ENCODE measurements at regions not wholly inside any gene's neighbourhood (a gene's known extent, or its start where the extent isn't known, plus 50 kb on each side); places are given as distances from the start of the nearest gene placed in this dataset.
"Not testable (repeated sequence)": the region's sequence is repeated elsewhere in the genome, so short reads cannot be mapped to it uniquely, and the experiment has no call there.

GRCh38 chr6:81901551-81901966 lies 149.1 kb upstream of the TENT5A start:
- DNase-seq: no peak

- no peak for DNase-seq
Measured at GRCh38 chr6:81900616-81901015, 148.1 kb upstream of the TENT5A start.

DNA sequence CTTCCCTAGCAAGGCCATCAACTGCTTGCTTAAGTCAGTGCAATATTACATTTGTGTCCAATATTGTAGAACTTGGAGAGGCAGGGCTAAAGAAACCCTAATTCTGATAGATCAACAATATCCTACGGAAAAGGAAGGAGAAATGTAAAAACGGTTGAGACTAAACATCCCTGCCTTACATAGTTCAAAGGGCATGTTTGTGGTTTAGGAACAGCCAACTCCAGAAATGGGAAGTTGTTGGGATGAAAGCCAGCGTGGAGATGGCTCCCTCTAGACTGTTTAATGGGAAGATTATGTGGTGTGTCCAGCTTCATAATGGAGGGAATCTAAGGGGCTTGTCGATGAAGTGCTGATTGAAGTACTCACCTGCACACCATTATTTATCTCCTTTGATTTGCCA lies 145.3 kb upstream of the TENT5A start:
- DNase-seq: no peak

DNA sequence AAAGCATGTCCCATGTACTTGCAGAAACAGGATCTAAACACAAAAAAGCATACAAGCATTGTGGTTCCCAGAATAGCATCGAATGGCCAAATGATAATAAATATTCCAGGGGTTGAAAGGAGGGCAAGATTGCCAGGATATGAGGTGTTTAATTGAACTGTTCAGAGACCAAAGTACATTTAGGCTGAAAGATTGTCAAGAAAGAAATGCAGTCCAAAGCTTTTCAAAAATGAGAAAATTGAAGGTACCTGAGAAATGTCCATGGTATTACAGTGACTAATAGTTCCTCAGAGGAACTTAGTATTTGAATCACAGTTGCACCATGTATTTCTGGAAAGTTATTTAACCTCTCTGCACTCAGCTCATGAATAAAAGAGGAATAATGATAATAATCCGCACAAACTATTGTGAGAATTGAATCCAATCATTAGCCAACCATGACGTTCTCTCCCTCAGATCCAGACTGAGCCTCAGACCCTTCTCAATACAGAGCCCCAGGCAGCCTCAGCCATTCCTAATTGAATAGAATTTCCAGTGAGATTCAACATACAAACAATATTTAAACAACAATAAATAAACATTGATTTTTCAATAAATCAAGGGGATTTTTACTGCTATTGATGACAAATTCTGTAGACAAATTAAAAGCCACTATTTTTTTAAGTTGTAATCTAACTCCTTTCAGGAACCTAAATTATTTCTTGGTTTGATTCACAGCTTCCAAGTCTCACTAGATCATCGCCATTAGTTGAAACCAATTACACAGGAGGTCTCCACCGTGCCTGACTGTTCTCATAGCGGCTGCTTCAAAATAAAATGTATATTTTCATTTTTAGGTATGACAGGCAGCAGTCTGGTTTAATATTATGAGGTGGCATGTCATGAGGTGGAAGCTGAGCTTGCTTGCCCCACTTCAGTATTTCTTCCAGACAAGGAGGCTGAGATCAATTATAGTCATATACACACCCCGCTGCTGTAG lies 144.3 kb upstream of the TENT5A start:
- no peak for DNase-seq

DNA sequence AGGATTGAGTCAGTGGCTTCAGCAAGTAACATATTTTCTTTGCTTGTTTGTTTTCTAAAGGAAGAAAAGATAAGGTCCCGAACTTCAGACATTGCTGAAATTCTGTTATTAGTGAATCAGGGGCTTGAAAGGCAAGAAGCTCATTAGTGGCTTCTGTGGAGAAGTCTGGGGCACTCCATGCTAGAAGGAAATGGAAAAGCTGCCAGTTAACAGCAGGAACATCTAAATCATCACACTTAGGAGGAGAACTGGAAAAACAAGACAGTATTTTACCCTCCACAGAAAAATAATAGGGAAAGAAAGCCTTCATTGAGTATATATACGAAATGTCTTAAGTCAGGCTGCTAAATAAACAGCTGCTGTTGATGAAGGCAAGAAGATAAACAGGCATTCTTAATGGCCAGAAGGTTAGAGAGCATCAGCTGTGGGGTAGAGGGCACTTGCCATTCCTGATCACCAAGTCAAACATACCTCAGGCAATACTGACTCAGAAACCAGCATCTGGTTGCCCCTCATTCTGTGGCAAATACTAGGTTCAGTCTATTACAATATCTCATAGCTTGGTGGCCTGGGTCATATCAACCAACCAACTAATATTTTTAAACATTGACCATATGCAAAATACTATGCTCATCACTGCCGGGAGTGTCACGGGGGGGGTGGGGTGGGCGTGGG lies 143.2 kb upstream of the TENT5A start:
- DNase-seq: no peak

DNA sequence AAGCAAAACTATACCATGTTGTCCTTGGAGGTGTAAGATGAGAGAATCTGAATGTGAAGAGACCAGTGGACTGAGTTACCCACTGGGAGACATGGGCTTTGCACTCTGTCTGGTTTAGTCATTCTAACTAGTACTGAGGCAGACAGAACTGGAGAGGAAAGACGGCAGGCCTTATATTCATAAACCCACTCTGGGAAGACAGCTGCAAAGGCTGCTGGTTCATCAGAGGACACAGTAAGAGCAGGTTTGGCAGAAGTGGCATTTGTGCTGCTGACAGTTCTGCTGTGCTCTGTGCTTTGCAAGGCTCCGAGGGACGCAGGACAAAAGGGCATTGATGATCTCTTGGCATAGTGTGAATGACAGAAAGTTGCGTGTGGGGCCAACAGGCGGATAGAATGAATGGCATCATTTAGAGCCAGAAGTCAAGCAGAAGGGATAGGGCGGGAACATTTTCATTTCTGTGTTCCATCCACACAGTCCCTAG lies 142.3 kb upstream of the TENT5A start:
- DNase-seq: no peak

DNA sequence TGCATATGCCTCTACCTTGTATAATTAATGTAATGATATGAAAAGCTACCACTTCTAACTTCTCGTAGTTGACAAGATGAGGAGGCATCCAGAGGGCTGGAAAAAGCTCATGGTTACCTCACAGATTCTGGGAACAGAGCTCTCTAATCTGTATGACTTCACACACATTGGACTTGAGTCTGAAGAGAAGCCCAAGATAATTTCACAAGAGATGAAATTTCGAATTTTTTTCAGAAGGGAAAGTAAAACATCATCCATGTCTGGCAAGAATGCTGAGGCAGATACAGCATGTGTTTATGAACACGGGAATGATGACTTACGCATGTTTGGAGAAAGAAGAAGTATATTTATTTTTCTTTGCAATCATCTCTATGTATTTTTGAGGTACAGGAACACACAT lies 141.8 kb upstream of the TENT5A start:
- DNase-seq: no peak

DNA sequence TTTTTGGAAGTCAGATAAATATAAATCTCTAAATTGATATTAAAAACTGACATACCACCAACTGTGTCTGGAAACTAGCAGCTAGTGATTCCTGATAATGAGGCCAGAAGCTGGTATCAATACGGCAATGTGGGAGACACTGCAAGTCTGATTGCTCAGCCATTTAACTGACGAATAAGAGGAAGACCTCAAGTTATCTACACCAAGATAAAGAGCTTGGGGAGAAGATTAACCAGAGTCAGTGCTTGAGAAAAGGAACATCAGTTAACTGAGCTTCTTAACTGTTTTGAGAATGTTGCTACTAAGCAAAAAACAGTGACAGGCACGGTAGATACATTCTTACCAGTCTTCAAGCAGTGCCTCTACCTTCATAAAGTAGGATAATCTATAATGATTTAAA lies 140.4 kb upstream of the TENT5A start:
- DNase-seq: no peak

DNA sequence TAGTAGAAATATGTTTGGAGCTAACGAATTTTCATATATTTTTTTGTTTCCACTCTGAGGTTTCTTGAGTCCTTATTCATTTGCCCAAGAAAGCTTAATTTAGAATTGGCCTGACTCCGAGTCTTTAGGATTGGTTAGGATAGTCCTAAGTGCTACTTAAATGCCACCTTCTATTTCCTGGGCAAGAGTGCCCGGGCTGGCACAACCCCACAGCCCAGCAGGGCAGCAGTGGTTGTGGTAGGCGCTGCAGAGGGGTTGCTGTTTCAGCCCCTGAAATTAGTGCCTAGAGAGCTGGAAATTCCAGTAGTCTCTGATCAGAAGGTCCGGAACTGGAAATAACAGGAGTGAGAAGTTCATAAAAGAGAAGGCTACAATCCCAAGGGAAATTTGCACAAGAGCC lies 139.4 kb upstream of the TENT5A start:
- DNase-seq: no peak

- DNase-seq: no peak
Measured at GRCh38 chr6:81890846-81891245, 138.4 kb upstream of the TENT5A start.

GRCh38 chr6:81889377-81890053 lies 137.0 kb upstream of the TENT5A start:
- no peak for DNase-seq

- DNase-seq: not testable (repeated sequence)
Measured at GRCh38 chr6:81886909-81887308, 134.4 kb upstream of the TENT5A start.

DNA sequence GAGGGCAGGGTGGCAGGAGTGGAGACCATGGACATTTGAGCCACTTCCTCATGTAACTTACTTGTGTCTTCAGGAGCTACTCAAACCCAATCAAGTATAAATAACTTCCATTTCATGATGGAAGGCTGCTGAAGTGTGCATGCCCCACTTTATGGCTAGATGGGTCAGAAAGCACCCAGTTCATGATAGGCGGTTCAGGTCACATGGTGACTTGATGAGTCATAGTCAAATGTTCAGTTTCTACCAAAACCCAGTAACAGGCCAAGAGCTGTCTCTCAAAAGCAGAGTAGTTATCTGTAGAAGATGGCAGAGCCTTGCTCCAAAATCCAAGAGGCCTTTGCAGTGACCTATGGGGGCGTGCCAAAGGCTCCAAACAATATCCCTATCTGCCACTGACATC lies 133.7 kb upstream of the TENT5A start:
- no peak for DNase-seq

DNA sequence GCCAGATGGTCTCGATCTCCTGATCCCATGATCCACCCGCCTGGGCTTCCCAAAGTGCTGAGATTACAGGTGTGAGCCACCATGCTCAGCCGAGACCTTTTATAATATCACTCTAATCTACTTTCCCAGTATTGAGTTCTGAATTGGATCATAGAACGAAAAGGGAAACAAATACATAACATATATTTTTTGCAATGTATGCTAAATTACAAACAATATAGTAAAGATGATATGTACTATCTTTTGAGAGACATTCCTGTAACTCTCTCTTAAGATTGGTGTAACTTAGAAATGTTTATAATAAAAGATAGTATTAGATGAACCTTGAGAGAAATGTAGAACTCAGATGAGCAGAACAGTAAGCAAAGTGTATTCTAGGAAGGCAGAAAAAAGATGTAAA lies 129.2 kb upstream of the TENT5A start:
- no peak for DNase-seq

GRCh38 chr6:81878479-81878878 lies 126.0 kb upstream of the TENT5A start:
- DNase-seq: no peak

- DNase-seq: no peak
Measured at GRCh38 chr6:81876971-81877370, 124.5 kb upstream of the TENT5A start.

- no peak for DNase-seq
Measured at GRCh38 chr6:81875782-81876293, 123.4 kb upstream of the TENT5A start.

GRCh38 chr6:81869749-81870508 lies 117.4 kb upstream of the TENT5A start:
- DNase-seq: not testable (repeated sequence)

DNA sequence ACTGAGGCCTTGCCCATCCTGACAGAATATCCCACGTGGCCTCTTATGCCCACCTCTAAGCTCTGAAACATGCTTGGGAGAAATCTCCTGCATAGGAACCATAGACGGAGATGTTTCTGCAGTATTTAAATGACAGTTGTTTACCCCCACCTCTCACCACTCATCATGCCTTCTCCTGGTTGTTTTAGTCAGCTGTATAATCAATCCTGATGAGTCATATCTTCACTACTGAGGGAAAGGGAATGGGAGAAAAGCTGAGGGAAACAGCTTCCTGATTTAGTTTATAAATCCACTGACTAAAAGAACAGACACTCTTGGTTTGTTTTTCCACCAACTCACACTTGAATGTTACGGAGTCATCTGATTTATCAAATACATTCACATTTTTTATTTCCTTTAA lies 113.2 kb upstream of the TENT5A start:
- peak; percentile 86 for DNase-seq

- no peak for DNase-seq
Measured at GRCh38 chr6:81864124-81864523, 111.6 kb upstream of the TENT5A start.

GRCh38 chr6:81863123-81863522 lies 110.6 kb upstream of the TENT5A start:
- no peak for DNase-seq

GRCh38 chr6:81861281-81861680 lies 108.8 kb upstream of the TENT5A start:
- no peak for DNase-seq
